ENCODE measurements at regions not wholly inside any gene's neighbourhood (a gene's known extent, or its start where the extent isn't known, plus 50 kb on each side); places are given as distances from the start of the nearest gene placed in this dataset.

DNA sequence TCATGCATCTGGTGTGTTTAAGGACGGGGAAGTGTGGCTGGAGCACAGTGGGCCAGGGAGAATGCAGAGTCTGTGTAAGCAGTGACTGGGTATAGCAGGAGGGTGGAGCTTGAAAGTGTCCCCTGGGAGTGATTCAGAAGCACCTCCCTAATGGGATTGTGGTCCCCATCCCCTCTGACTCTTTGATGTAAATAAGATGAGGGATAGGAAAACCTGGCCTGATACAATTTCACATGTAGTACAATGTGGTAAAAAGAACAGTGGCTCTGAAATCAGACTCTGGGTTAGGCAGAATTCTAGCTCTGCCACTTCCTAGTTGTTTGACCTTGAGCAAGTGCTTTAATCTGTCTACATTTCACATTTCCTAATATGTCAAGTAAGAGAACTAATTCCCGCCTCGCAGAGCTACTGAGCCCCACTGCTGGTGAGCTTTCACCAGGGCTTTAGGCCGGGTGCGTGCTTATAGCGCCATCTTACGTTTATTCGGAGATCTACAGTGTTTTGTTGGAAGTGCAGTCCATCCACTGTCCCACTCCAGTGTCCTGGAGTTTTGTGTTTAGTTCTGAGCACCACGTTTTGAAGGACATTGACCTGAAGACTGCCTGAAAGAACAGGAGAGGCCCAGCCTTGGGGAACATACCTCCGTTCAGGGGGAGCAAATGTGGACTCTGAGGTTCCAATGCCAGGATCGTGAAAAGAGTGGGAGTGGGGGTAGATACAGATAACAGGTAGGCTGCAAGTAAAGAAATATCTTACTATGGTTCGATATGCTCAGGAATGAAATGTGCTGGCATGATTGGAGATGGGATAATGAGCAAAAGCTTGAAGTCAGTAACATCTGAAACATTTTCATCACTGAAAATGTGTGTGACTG lies 51.2 kb upstream of the TESK1 start:
- TF ChIP-seq, protein P1, sequence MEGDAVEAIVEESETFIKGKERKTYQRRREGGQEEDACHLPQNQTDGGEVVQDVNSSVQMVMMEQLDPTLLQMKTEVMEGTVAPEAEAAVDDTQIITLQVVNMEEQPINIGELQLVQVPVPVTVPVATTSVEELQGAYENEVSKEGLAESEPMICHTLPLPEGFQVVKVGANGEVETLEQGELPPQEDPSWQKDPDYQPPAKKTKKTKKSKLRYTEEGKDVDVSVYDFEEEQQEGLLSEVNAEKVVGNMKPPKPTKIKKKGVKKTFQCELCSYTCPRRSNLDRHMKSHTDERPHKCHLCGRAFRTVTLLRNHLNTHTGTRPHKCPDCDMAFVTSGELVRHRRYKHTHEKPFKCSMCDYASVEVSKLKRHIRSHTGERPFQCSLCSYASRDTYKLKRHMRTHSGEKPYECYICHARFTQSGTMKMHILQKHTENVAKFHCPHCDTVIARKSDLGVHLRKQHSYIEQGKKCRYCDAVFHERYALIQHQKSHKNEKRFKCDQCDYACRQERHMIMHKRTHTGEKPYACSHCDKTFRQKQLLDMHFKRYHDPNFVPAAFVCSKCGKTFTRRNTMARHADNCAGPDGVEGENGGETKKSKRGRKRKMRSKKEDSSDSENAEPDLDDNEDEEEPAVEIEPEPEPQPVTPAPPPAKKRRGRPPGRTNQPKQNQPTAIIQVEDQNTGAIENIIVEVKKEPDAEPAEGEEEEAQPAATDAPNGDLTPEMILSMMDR (conservative IDR thresholded peaks at IDR 0.05; ENCODE audit: low read depth, low read length), result peak; percentile 91
- TF ChIP-seq EZH2 (IDR thresholded peaks at IDR 0.05; ENCODE audit: borderline replicate concordance, low read depth, low read length, poor library complexity, severe bottlenecking), result no peak

Data from A673 (cell line).